HG03097 (cell line): ENCODE measurements at regions not wholly inside any gene's neighbourhood (a gene's known extent, or its start where the extent isn't known, plus 50 kb on each side); places are given as distances from the start of the nearest gene placed in this dataset.

Experiments used
- ATAC-seq: cut with Tn5 transposase; IDR thresholded peaks from one replicate; pipeline ENCODE4 v1.9.1; 2021; ENCODE audit not compliant: unreplicated experiment, low FRiP score

- ATAC-seq, result no peak
Observed at GRCh38 chr5:167665841-167666375, 625.5 kb upstream of the WWC1 start.

GRCh38 chr5:167671176-167671575, 620.3 kb upstream of the WWC1 start:
- no peak for ATAC-seq

- ATAC-seq, result no peak
Observed at GRCh38 chr5:167673942-167674341, 617.5 kb upstream of the WWC1 start.

- ATAC-seq, result no peak
Observed at GRCh38 chr5:167678481-167678880, 613.0 kb upstream of the WWC1 start.

GRCh38 chr5:167684251-167684650, 607.2 kb upstream of the WWC1 start:
- ATAC-seq, result no peak

GRCh38 chr5:167688341-167689130, 602.9 kb upstream of the WWC1 start:
- ATAC-seq, result no peak

GRCh38 chr5:167694325-167695147, 596.9 kb upstream of the WWC1 start:
- no peak for ATAC-seq

- no peak for ATAC-seq
Observed at GRCh38 chr5:167696558-167697314, 594.7 kb upstream of the WWC1 start.

- ATAC-seq, result no peak
Observed at GRCh38 chr5:167699432-167699831, 592.0 kb upstream of the WWC1 start.

GRCh38 chr5:167701051-167701450, 590.4 kb upstream of the WWC1 start:
- no peak for ATAC-seq

- ATAC-seq, result no peak
Observed at GRCh38 chr5:167702014-167702413, 589.4 kb upstream of the WWC1 start.

GRCh38 chr5:167708449-167708848, 583.0 kb upstream of the WWC1 start:
- no peak for ATAC-seq

- no peak for ATAC-seq
Observed at GRCh38 chr5:167709625-167710024, 581.8 kb upstream of the WWC1 start.

- no peak for ATAC-seq
Observed at GRCh38 chr5:167710444-167711073, 580.9 kb upstream of the WWC1 start.

GRCh38 chr5:167712986-167713585, 578.4 kb upstream of the WWC1 start:
- ATAC-seq, result no peak

GRCh38 chr5:167713896-167714295, 577.5 kb upstream of the WWC1 start:
- no peak for ATAC-seq

GRCh38 chr5:167716126-167716775, 575.2 kb upstream of the WWC1 start:
- ATAC-seq, result no peak

GRCh38 chr5:167720259-167720658, 571.2 kb upstream of the WWC1 start:
- no peak for ATAC-seq

- ATAC-seq, result no peak
Observed at GRCh38 chr5:167720676-167721260, 570.7 kb upstream of the WWC1 start.
